Liver (tissue), 8 donors: ENCODE measurements at regions not wholly inside any gene's neighbourhood (a gene's known extent, or its start where the extent isn't known, plus 50 kb on each side); places are given as distances from the start of the nearest gene placed in this dataset.

Source experiments
- DNase-seq: peaks from one replicate; pipeline ENCODE4 v3.0.0-alpha.2; 2017; ENCODE audit warnings: low spot score
- H3K27ac ChIP-seq, 2 donors: one replicate each; pipeline ENCODE4 v1.7.0; 2013; ENCODE audit warnings: inconsistent platforms in 2 of 2, low read length in 2 of 2, control low read depth in 1 of 2, low read depth in 1 of 2, mild to moderate bottlenecking in 1 of 2
- H3K27me3 ChIP-seq, 4 donors: one replicate each; pipeline versions ENCODE4 v1.6.1 to v1.7.0; 2013; ENCODE audit warnings: low read length in 3 of 4, inconsistent platforms in 1 of 4, mild to moderate bottlenecking in 1 of 4, moderate library complexity in 1 of 4; ENCODE audit not compliant: control insufficient read depth in 4 of 4, insufficient read depth in 4 of 4
- H3K36me3 ChIP-seq, 4 donors: one replicate each; pipeline versions ENCODE4 v1.6.1 to v1.7.0; 2013; ENCODE audit warnings: low read length in 3 of 4, mild to moderate bottlenecking in 3 of 4, low read depth in 1 of 4, moderate library complexity in 1 of 4; ENCODE audit not compliant: control insufficient read depth in 4 of 4, insufficient read depth in 3 of 4
- H3K4me1 ChIP-seq, 4 donors: one replicate each; pipeline versions ENCODE4 v1.6.1 to v1.7.0; 2013; ENCODE audit warnings: low read length in 3 of 4, mild to moderate bottlenecking in 3 of 4, moderate library complexity in 1 of 4; ENCODE audit not compliant: control insufficient read depth in 4 of 4, insufficient read depth in 4 of 4
- H3K4me3 ChIP-seq, 3 donors: one replicate each; pipeline versions ENCODE4 v1.6.1 to v1.7.0; 2013; ENCODE audit warnings: low read length in 3 of 3, control low read depth in 1 of 3, low read depth in 1 of 3, mild to moderate bottlenecking in 1 of 3
- H3K9ac ChIP-seq, 2 donors: one replicate each; pipeline ENCODE4 v1.7.0; 2013; ENCODE audit warnings: low read length in 2 of 2, mild to moderate bottlenecking in 2 of 2, moderate library complexity in 2 of 2, control low read depth in 1 of 2, low read depth in 1 of 2
- H3K9me3 ChIP-seq, 4 donors: one replicate each; pipeline versions ENCODE4 v1.6.1 to v1.7.0; 2013; ENCODE audit warnings: low read length in 3 of 4; ENCODE audit not compliant: control insufficient read depth in 4 of 4
- EGR1 ChIP-seq, 2 donors: IDR thresholded peaks; 2 replicates each; pipeline ENCODE4 v1.6.1; 2016 to 2018; ENCODE audit warnings: antibody characterized with exemption in 2 of 2, low read depth in 2 of 2
- FOXA1 ChIP-seq: IDR thresholded peaks from 2 replicates; pipeline ENCODE4 v1.6.1; 2016; ENCODE audit warnings: antibody characterized with exemption
- FOXA2 ChIP-seq: IDR thresholded peaks from 2 replicates; pipeline ENCODE4 v1.6.1; 2016; ENCODE audit warnings: antibody characterized with exemption
- GABPA ChIP-seq, 2 donors: IDR thresholded peaks in 1 of 2; conservative IDR thresholded peaks in 1 of 2; 2 replicates each; pipeline ENCODE4 v1.6.1; 2016; ENCODE audit warnings: antibody characterized with exemption in 2 of 2, mild to moderate bottlenecking in 1 of 2, moderate library complexity in 1 of 2
- HNF4A ChIP-seq, 2 donors: conservative IDR thresholded peaks; 2 replicates each; pipeline ENCODE4 v1.6.1; 2016; ENCODE audit warnings: antibody characterized with exemption in 2 of 2, mild to moderate bottlenecking in 2 of 2
- HNF4G ChIP-seq: IDR thresholded peaks from 2 replicates; pipeline ENCODE4 v1.6.1; 2016; ENCODE audit warnings: antibody characterized with exemption
- JUND ChIP-seq, 2 donors: IDR thresholded peaks; 2 replicates each; pipeline ENCODE4 v1.6.1; 2016; ENCODE audit warnings: antibody characterized with exemption in 2 of 2
- MAX ChIP-seq: IDR thresholded peaks from 2 replicates; pipeline ENCODE4 v1.6.1; 2016; ENCODE audit warnings: antibody characterized with exemption
- NR2F2 ChIP-seq: IDR thresholded peaks from 2 replicates; pipeline ENCODE4 v1.6.1; 2016; ENCODE audit warnings: antibody characterized with exemption
- RAD21 ChIP-seq, 2 donors: IDR thresholded peaks; 2 replicates each; pipeline ENCODE4 v1.6.1; 2016; ENCODE audit warnings: antibody characterized with exemption in 2 of 2, mild to moderate bottlenecking in 2 of 2
- RXRA ChIP-seq, 2 donors: IDR thresholded peaks; 2 replicates each; pipeline ENCODE4 v1.6.1; 2017 to 2018; ENCODE audit warnings: antibody characterized with exemption in 2 of 2, mild to moderate bottlenecking in 1 of 2
- SP1 ChIP-seq: IDR thresholded peaks from 2 replicates; pipeline ENCODE4 v1.6.1; 2018; ENCODE audit warnings: antibody characterized with exemption, mild to moderate bottlenecking
- TAF1 ChIP-seq: conservative IDR thresholded peaks from 2 replicates; pipeline ENCODE4 v1.6.1; 2016; ENCODE audit warnings: antibody characterized with exemption, mild to moderate bottlenecking
- YY1 ChIP-seq: IDR thresholded peaks from 2 replicates; pipeline ENCODE4 v1.6.1; 2016; ENCODE audit warnings: antibody characterized with exemption, mild to moderate bottlenecking
- WGBS: extraction: QIAGEN DNeasy Blood & Tissue Kit; methylation state at CpG from one replicate; pipeline ENCODE4 v1.1.7; 2013; 5-methylcytosine and 5-hydroxymethylcytosine counted together
- TF ChIP-seq, protein P1 (sequence below): IDR thresholded peaks from 2 replicates; pipeline ENCODE4 v1.6.1; 2016; ENCODE audit warnings: antibody characterized with exemption
- TF ChIP-seq, protein P2 (sequence below): IDR thresholded peaks from 2 replicates; pipeline ENCODE4 v1.6.1; 2016; ENCODE audit warnings: antibody characterized with exemption, mild to moderate bottlenecking
- TF ChIP-seq, protein P3 (sequence below): IDR thresholded peaks from 2 replicates; pipeline ENCODE4 v1.6.1; 2016; ENCODE audit warnings: antibody characterized with exemption
- TF ChIP-seq, protein P4 (sequence below): fragments of 150-350 bp; IDR thresholded peaks from 2 replicates; pipeline ENCODE4 v1.5.1; 2017; ENCODE audit warnings: improper control_type of control experiment, low read depth, low read length; ENCODE audit not compliant: missing input control
- donor health status: healthy.
- donor health status: healthy.
- donor health status: healthy.
- donor health status: healthy.
- donor health status: healthy.

- H3K9ac ChIP-seq, result no peak overlapping the region
- TF ChIP-seq MAX (no peak), JUND (IDR thresholded peaks at IDR 0.05) (no peak), RXRA (IDR thresholded peaks at IDR 0.05) (no peak), RAD21 (IDR thresholded peaks at IDR 0.05) (no peak), NR2F2 (no peak), FOXA1 (no peak), EGR1 (IDR thresholded peaks at IDR 0.05; ENCODE audit: low read depth in 2 of 2) (no peak), SP1 (no peak), TAF1 (no peak), HNF4A (conservative IDR thresholded peaks at IDR 0.05) (no peak), HNF4G (no peak), FOXA2 (no peak), YY1 (no peak), GABPA (IDR thresholded peaks at IDR 0.05 in 1 of 2, conservative IDR thresholded peaks at IDR 0.05 in 1 of 2) (no peak)
- TF ChIP-seq, protein P1, sequence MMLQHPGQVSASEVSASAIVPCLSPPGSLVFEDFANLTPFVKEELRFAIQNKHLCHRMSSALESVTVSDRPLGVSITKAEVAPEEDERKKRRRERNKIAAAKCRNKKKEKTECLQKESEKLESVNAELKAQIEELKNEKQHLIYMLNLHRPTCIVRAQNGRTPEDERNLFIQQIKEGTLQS, result no peak
- TF ChIP-seq, protein P2, sequence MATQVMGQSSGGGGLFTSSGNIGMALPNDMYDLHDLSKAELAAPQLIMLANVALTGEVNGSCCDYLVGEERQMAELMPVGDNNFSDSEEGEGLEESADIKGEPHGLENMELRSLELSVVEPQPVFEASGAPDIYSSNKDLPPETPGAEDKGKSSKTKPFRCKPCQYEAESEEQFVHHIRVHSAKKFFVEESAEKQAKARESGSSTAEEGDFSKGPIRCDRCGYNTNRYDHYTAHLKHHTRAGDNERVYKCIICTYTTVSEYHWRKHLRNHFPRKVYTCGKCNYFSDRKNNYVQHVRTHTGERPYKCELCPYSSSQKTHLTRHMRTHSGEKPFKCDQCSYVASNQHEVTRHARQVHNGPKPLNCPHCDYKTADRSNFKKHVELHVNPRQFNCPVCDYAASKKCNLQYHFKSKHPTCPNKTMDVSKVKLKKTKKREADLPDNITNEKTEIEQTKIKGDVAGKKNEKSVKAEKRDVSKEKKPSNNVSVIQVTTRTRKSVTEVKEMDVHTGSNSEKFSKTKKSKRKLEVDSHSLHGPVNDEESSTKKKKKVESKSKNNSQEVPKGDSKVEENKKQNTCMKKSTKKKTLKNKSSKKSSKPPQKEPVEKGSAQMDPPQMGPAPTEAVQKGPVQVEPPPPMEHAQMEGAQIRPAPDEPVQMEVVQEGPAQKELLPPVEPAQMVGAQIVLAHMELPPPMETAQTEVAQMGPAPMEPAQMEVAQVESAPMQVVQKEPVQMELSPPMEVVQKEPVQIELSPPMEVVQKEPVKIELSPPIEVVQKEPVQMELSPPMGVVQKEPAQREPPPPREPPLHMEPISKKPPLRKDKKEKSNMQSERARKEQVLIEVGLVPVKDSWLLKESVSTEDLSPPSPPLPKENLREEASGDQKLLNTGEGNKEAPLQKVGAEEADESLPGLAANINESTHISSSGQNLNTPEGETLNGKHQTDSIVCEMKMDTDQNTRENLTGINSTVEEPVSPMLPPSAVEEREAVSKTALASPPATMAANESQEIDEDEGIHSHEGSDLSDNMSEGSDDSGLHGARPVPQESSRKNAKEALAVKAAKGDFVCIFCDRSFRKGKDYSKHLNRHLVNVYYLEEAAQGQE, result no peak
- TF ChIP-seq, protein P3, sequence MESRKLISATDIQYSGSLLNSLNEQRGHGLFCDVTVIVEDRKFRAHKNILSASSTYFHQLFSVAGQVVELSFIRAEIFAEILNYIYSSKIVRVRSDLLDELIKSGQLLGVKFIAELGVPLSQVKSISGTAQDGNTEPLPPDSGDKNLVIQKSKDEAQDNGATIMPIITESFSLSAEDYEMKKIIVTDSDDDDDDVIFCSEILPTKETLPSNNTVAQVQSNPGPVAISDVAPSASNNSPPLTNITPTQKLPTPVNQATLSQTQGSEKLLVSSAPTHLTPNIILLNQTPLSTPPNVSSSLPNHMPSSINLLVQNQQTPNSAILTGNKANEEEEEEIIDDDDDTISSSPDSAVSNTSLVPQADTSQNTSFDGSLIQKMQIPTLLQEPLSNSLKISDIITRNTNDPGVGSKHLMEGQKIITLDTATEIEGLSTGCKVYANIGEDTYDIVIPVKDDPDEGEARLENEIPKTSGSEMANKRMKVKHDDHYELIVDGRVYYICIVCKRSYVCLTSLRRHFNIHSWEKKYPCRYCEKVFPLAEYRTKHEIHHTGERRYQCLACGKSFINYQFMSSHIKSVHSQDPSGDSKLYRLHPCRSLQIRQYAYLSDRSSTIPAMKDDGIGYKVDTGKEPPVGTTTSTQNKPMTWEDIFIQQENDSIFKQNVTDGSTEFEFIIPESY, result no peak
- TF ChIP-seq, protein P4, sequence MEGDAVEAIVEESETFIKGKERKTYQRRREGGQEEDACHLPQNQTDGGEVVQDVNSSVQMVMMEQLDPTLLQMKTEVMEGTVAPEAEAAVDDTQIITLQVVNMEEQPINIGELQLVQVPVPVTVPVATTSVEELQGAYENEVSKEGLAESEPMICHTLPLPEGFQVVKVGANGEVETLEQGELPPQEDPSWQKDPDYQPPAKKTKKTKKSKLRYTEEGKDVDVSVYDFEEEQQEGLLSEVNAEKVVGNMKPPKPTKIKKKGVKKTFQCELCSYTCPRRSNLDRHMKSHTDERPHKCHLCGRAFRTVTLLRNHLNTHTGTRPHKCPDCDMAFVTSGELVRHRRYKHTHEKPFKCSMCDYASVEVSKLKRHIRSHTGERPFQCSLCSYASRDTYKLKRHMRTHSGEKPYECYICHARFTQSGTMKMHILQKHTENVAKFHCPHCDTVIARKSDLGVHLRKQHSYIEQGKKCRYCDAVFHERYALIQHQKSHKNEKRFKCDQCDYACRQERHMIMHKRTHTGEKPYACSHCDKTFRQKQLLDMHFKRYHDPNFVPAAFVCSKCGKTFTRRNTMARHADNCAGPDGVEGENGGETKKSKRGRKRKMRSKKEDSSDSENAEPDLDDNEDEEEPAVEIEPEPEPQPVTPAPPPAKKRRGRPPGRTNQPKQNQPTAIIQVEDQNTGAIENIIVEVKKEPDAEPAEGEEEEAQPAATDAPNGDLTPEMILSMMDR, result no peak
- H3K4me3 ChIP-seq, result no peak overlapping the region
- DNase-seq, result no peak
- H3K9me3 ChIP-seq, result peaks cover 0 to 8% (median 2%) of the 10 kb centered on the region in 4 donors
- H3K27ac ChIP-seq, result no peak overlapping the region
- no peaks in the 10 kb centered on the region for H3K4me1 ChIP-seq
- H3K27me3 ChIP-seq, result no peaks in the 10 kb centered on the region
- 50% methylated on average over 2 of the region's 2 CpGs for WGBS
- no peaks in the 10 kb centered on the region for H3K36me3 ChIP-seq
These were observed 405.3 kb downstream of the PCDH20 start for GRCh38 chr13:61010358-61010757.
